K562 (cell line): ENCODE measurements at regions not wholly inside any gene's neighbourhood (a gene's known extent, or its start where the extent isn't known, plus 50 kb on each side); places are given as distances from the start of the nearest gene placed in this dataset.

Experiments
- ATAC-seq: fragments of 200-7000 bp; cut with Tn5 transposase; 3 replicates; pipeline ENCODE4 v1.9.1; 2020; ENCODE audit warnings: moderate library complexity
- BruUV-seq: library from RNA; stranded (reverse); fragments of 400-500 nt; replicated peaks from 2 replicates; lab custom pipeline; 2021; lab: Mats Ljungman, UMichigan
- CTCF ChIA-PET: fragments of 300-600 bp; formaldehyde crosslinking; extraction: SDS; loops from one replicate; lab custom pipeline; 2021; ENCODE audit warnings: low intra/inter-chr PET ratio; lab: Yijun Ruan, JAX
- POLR2A ChIA-PET: fragments of 300-600, 350-650 bp; sonication (Branson Sonifier 250); formaldehyde crosslinking; extraction: SDS; loops from one replicate; lab custom pipeline; 2021; ENCODE audit warnings: antibody characterized with exemption, inconsistent platforms; lab: Yijun Ruan, JAX
- DNase-seq, 4 experiments: peaks; one replicate each; pipeline versions ENCODE4 v3.0.0 to v3.0.0-alpha.2; 2011 to 2018; ENCODE audit warnings: low spot score in 3 of 4, mixed read lengths in 3 of 4; ENCODE audit errors: extremely low read depth in 1 of 4
- FAIRE-seq: peaks from 2 replicates; lab custom pipeline; 2011; peaks lifted over from hg19 to GRCh38; lab: Jason Lieb, UNC
- H2AFZ ChIP-seq: 2 replicates; pipeline ENCODE4 v1.6.0; 2011; ENCODE audit warnings: low read depth, low read length, control low read depth, inconsistent platforms
- H3K27ac ChIP-seq: fragments of 200-600 bp; 3 replicates; pipeline ENCODE4 v1.8.0; 2011; ENCODE audit warnings: low read depth, mild to moderate bottlenecking, control low read depth, inconsistent platforms, low read length, moderate library complexity, mixed read lengths; ENCODE audit errors: extremely low read depth
- H3K27me3 ChIP-seq, 2 experiments: fragments of 300-600 bp in 1 of 2; 2 replicates in 1 of 2; 3 replicates in 1 of 2; pipeline versions ENCODE4 v1.6.0 to v1.8.0; 2011; ENCODE audit warnings: inconsistent platforms in 2 of 2, low read length in 2 of 2, mild to moderate bottlenecking in 1 of 2, mixed read lengths in 1 of 2, moderate library complexity in 1 of 2; ENCODE audit not compliant: control insufficient read depth in 2 of 2, insufficient read depth in 2 of 2
- H3K36me3 ChIP-seq: fragments of 300-600 bp; 3 replicates; pipeline ENCODE4 v1.8.0; 2011; ENCODE audit warnings: mild to moderate bottlenecking, low read length, inconsistent platforms; ENCODE audit not compliant: control insufficient read depth, insufficient read depth
- H3K4me1 ChIP-seq, 2 experiments: fragments of 200-600 bp in 1 of 2; replicated peaks in 1 of 2; 2 replicates in 1 of 2; 3 replicates in 1 of 2; pipeline versions ENCODE4 v1.5.1 to v1.8.0; 2011; ENCODE audit warnings: inconsistent platforms in 2 of 2, low read length in 2 of 2, mild to moderate bottlenecking in 1 of 2, mixed read lengths in 1 of 2, moderate library complexity in 1 of 2; ENCODE audit not compliant: control insufficient read depth in 2 of 2, insufficient read depth in 2 of 2
- H3K4me2 ChIP-seq: 2 replicates; pipeline ENCODE4 v1.6.1; 2011; ENCODE audit warnings: low read length, control low read depth, inconsistent platforms, mixed read lengths; ENCODE audit not compliant: insufficient read depth
- H3K4me3 ChIP-seq: fragments of 200-600 bp; sonication (generic), shearing (Covaris generic); 2 replicates; pipeline ENCODE4 v1.5.1; 2016; ENCODE audit warnings: control low read depth, inconsistent platforms
- H3K79me2 ChIP-seq: fragments of 200-600 bp; 3 replicates; pipeline ENCODE4 v1.8.0; 2011; ENCODE audit warnings: low read length, inconsistent platforms; ENCODE audit not compliant: control insufficient read depth, insufficient read depth
- H3K9ac ChIP-seq, 2 experiments: 2 replicates each; pipeline versions ENCODE4 v1.6.0 to v1.6.1; 2011; ENCODE audit warnings: low read depth in 2 of 2, low read length in 2 of 2, control low read depth in 1 of 2, inconsistent platforms in 1 of 2, mild to moderate bottlenecking in 1 of 2, mixed read lengths in 1 of 2; ENCODE audit not compliant: insufficient read depth in 1 of 2
- H3K9me1 ChIP-seq: one replicate; pipeline ENCODE4 v1.6.0; 2011; ENCODE audit warnings: inconsistent platforms, mild to moderate bottlenecking, low read length, moderate library complexity; ENCODE audit not compliant: control insufficient read depth, insufficient read depth
- H3K9me3 ChIP-seq: replicated peaks from 2 replicates; pipeline ENCODE4 v1.5.1; 2011; ENCODE audit warnings: low read depth, low read length, inconsistent platforms; ENCODE audit not compliant: control insufficient read depth, insufficient read depth
- H4K20me1 ChIP-seq: replicated peaks from 2 replicates; pipeline ENCODE4 v1.6.1; 2011; ENCODE audit warnings: low read length, inconsistent platforms, mixed read lengths; ENCODE audit not compliant: control insufficient read depth, insufficient read depth
- KLF6 ChIP-seq: fragments of 250-450 bp; sonication (Bioruptor Pico); IDR thresholded peaks from 2 replicates; pipeline ENCODE4 v1.4.0; 2020; ENCODE audit warnings: mild to moderate bottlenecking, moderate library complexity, borderline replicate concordance
- NBN ChIP-seq: fragments of 450-650 bp; IDR thresholded peaks from 2 replicates; pipeline ENCODE4 v1.6.1; 2016; ENCODE audit warnings: low read depth, mild to moderate bottlenecking
- TOE1 ChIP-seq, 2 experiments: fragments of 450-650 bp in 1 of 2; sonication (generic) in 1 of 2; formaldehyde crosslinking in 1 of 2; IDR thresholded peaks; 2 replicates each; pipeline versions ENCODE4 v1.7.1 to v1.8.0; 2016 to 2022; ENCODE audit warnings: borderline replicate concordance in 2 of 2, mild to moderate bottlenecking in 2 of 2, antibody characterized with exemption in 1 of 2, inconsistent platforms in 1 of 2, low read depth in 1 of 2, missing genetic modification reagents in 1 of 2, moderate library complexity in 1 of 2
- ZNF609 ChIP-seq: sonication (generic); formaldehyde crosslinking; IDR thresholded peaks from 2 replicates; pipeline ENCODE4 v1.8.1; 2023; ENCODE audit warnings: missing genetic modification reagents, mild to moderate bottlenecking, borderline replicate concordance
- ZSCAN29 ChIP-seq: fragments of 450-650 bp; IDR thresholded peaks from 2 replicates; pipeline ENCODE4 v1.6.1; 2017
- in situ Hi-C: fragments of 300-500 bp; cut with MboI; formaldehyde crosslinking; loops from 4 replicates; pipeline ENCODE4 v1.15.0; 2018; ENCODE audit warnings: inconsistent platforms, mixed read lengths
- intact Hi-C: fragments of 100-400 bp; cut with micrococcal nuclease; formaldehyde crosslinking; loops from 2 replicates; pipeline ENCODE4 v1.14.2; 2022

- in situ Hi-C loops (no loop called here), intact Hi-C loops (no loop called here)
- Histone ChIP-seq H3K4me1 (no peaks in the 10 kb centered on the region), H3K27me3 (no peaks in the 10 kb centered on the region), H3K27ac (no peak overlapping the region), H3K9me1 (no peaks in the 10 kb centered on the region), H3K79me2 (no peaks in the 10 kb centered on the region), H3K4me3 (no peak overlapping the region), H3K4me2 (no peak overlapping the region), H2AFZ (no peak overlapping the region), H3K36me3 (no peaks in the 10 kb centered on the region), H3K9me3 (no peaks in the 10 kb centered on the region), H3K9ac (no peak overlapping the region), H4K20me1 (no peaks in the 10 kb centered on the region)
- POLR2A ChIA-PET: no interaction called here
- ATAC-seq (no peak), FAIRE-seq (no peak), DNase-seq (no peak)
- BruUV-seq: no TSS peak
- CTCF ChIA-PET: no interaction called here
- TF ChIP-seq TOE1 (IDR thresholded peaks at IDR 0.05; ENCODE audit: borderline replicate concordance) (no peak), TOE1 (CRISPR knock-in tag; IDR thresholded peaks at IDR 0.05; ENCODE audit: borderline replicate concordance, low read depth) (no peak), NBN (no peak), ZSCAN29 (no peak), KLF6 (CRISPR knock-in tag) (no peak), ZNF609 (CRISPR knock-in tag) (no peak)
Observed at GRCh38 chr17:54418467-54418866, 482.2 kb upstream of the TOM1L1 start.
